ENCODE measurements at regions not wholly inside any gene's neighbourhood (a gene's known extent, or its start where the extent isn't known, plus 50 kb on each side); places are given as distances from the start of the nearest gene placed in this dataset.

DNA sequence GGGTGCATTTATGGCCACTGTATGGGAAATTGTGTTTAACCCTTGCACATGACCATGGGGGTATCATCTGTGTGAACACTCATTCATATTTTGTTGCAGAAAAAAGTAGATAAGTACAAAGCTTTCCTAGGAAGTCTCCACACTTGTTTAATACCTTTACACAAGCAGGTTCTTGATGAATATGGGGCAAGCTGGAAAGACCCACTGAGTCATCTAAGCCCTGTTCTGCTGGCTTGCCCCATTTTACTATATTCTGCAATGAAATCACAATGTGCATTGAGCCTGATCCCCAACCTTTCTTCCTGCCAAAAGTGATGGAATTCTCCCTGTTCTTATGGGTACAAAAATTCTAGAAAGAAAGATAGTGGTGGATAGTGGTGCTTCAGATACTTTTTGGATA lies 99.8 kb downstream of the CCDC71L start:
- Histone ChIP-seq H3K27ac (ENCODE audit: low read depth, low read length) (no peak overlapping the region), H3K27me3 (ENCODE audit: insufficient read depth, low read length) (no peaks in the 10 kb centered on the region), H2AFZ (ENCODE audit: low read depth, low read length, poor library complexity, severe bottlenecking) (no peak overlapping the region), H3K9me2 (ENCODE audit: insufficient read depth) (no peaks in the 10 kb centered on the region), H3K36me3 (ENCODE audit: control insufficient read depth in 1 of 2, insufficient read depth in 2 of 2, low read length in 2 of 2) (no peaks in the 10 kb centered on the region), H4K20me1 (ENCODE audit: insufficient read depth) (no peaks in the 10 kb centered on the region), H3K79me2 (ENCODE audit: insufficient read depth, low read length) (no peaks in the 10 kb centered on the region), H3K9ac (ENCODE audit: low read length) (no peak overlapping the region), H3K4me1 (ENCODE audit: control insufficient read depth in 1 of 2, insufficient read depth in 2 of 2, low read length in 2 of 2) (no peaks in the 10 kb centered on the region), H3K4me3 (replicated peaks in 1 of 2; ENCODE audit: low read depth in 1 of 2, low read length in 2 of 2) (no peak overlapping the region), H3K4me2 (ENCODE audit: low read length) (no peak overlapping the region), H3K9me3 (ENCODE audit: control insufficient read depth in 1 of 2, insufficient read depth in 1 of 2, low read depth in 1 of 2, low read length in 2 of 2) (no peaks in the 10 kb centered on the region)
- intact Hi-C loops (cut with micrococcal nuclease): no loop called here
- ChIA-PET POLR2A (no interaction called here), RAD21 (ENCODE audit: low non-redundant PET in 1 of 2, low total read pairs in 2 of 2, uncharacterized antibody in 2 of 2, unreplicated experiment in 2 of 2) (no interaction called here), CTCF (no interaction called here)
- BruUV-seq (replicated peaks): no TSS peak
- DNase-seq (ENCODE audit: low read depth, low spot score) (no peak), ATAC-seq (no peak)
- no peak for TF ChIP-seq POLR2AphosphoS5 (IDR thresholded peaks at IDR 0.05; ENCODE audit: low read depth, low read length)
- TF ChIP-seq ELF1 (IDR thresholded peaks at IDR 0.05; ENCODE audit: borderline replicate concordance, low read depth): no peak
- no peak for TF ChIP-seq SIN3A (IDR thresholded peaks at IDR 0.05; ENCODE audit: low read depth)
- no peak for TF ChIP-seq SP1 (IDR thresholded peaks at IDR 0.05; ENCODE audit: low read depth)
- no peak for TF ChIP-seq ZNF274 (IDR thresholded peaks at IDR 0.05; ENCODE audit: low read depth, low read length)
- TF ChIP-seq RAD21 (IDR thresholded peaks at IDR 0.05; ENCODE audit: low read depth): no peak
- no peak for TF ChIP-seq YY1 (IDR thresholded peaks at IDR 0.05; ENCODE audit: extremely low read depth, insufficient replicate concordance, low read depth, low read length)
- TF ChIP-seq POLR2A (IDR thresholded peaks at IDR 0.05; ENCODE audit: borderline replicate concordance, extremely low read depth, insufficient read depth, insufficient read length): no peak
- TF ChIP-seq, protein P1, sequence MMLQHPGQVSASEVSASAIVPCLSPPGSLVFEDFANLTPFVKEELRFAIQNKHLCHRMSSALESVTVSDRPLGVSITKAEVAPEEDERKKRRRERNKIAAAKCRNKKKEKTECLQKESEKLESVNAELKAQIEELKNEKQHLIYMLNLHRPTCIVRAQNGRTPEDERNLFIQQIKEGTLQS (IDR thresholded peaks at IDR 0.05): no peak
- TF ChIP-seq, protein P2, sequence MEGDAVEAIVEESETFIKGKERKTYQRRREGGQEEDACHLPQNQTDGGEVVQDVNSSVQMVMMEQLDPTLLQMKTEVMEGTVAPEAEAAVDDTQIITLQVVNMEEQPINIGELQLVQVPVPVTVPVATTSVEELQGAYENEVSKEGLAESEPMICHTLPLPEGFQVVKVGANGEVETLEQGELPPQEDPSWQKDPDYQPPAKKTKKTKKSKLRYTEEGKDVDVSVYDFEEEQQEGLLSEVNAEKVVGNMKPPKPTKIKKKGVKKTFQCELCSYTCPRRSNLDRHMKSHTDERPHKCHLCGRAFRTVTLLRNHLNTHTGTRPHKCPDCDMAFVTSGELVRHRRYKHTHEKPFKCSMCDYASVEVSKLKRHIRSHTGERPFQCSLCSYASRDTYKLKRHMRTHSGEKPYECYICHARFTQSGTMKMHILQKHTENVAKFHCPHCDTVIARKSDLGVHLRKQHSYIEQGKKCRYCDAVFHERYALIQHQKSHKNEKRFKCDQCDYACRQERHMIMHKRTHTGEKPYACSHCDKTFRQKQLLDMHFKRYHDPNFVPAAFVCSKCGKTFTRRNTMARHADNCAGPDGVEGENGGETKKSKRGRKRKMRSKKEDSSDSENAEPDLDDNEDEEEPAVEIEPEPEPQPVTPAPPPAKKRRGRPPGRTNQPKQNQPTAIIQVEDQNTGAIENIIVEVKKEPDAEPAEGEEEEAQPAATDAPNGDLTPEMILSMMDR (IDR thresholded peaks at IDR 0.05 in 2 of 3, conservative IDR thresholded peaks at IDR 0.05 in 1 of 3; ENCODE audit: borderline replicate concordance in 1 of 3, insufficient read depth in 1 of 3, low read depth in 2 of 3, low read length in 2 of 3): no peak
- no peak for TF ChIP-seq SRF (IDR thresholded peaks at IDR 0.05; ENCODE audit: low read depth)
- no peak for TF ChIP-seq JUND (IDR thresholded peaks at IDR 0.05)
- no peak for TF ChIP-seq CEBPB (IDR thresholded peaks at IDR 0.05; ENCODE audit: low read depth)

Measured in HCT116 (cell line).